ENCODE measurements at regions not wholly inside any gene's neighbourhood (a gene's known extent, or its start where the extent isn't known, plus 50 kb on each side); places are given as distances from the start of the nearest gene placed in this dataset.

DNA sequence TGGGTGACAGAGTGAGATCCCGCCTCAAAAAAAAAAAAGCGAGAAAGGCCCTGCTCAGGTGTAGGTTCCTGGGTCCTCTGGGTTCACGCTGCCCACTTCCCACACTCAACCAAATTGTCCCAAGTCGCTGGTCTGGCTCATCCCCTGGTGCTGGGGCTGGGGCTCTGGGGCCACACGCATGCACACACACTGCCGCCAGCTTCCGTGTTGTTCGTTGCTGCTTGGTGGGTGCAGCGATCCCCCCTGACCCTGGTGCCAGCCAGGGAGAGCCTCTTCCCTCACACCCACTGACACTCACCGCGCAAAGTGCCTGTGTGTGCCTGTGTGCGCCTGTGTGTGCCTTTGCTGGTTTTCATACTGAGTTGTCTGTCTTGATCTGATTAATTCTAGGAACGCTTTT is 124.1 kb upstream of the NKX1-1 start:
- TF ChIP-seq, protein P1, sequence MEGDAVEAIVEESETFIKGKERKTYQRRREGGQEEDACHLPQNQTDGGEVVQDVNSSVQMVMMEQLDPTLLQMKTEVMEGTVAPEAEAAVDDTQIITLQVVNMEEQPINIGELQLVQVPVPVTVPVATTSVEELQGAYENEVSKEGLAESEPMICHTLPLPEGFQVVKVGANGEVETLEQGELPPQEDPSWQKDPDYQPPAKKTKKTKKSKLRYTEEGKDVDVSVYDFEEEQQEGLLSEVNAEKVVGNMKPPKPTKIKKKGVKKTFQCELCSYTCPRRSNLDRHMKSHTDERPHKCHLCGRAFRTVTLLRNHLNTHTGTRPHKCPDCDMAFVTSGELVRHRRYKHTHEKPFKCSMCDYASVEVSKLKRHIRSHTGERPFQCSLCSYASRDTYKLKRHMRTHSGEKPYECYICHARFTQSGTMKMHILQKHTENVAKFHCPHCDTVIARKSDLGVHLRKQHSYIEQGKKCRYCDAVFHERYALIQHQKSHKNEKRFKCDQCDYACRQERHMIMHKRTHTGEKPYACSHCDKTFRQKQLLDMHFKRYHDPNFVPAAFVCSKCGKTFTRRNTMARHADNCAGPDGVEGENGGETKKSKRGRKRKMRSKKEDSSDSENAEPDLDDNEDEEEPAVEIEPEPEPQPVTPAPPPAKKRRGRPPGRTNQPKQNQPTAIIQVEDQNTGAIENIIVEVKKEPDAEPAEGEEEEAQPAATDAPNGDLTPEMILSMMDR (IDR thresholded peaks at IDR 0.05 in 2 of 3, conservative IDR thresholded peaks at IDR 0.05 in 1 of 3; ENCODE audit: insufficient read depth in 2 of 3, low read depth in 1 of 3, low read length in 3 of 3): no peak
- no peak for TF ChIP-seq ZNF232 (CRISPR knock-in tag; IDR thresholded peaks at IDR 0.05)

Data from K562 (cell line).